Nephron (organoid): ENCODE measurements at regions not wholly inside any gene's neighbourhood (a gene's known extent, or its start where the extent isn't known, plus 50 kb on each side); places are given as distances from the start of the nearest gene placed in this dataset.
"Not testable (repeated sequence)": the region's sequence is repeated elsewhere in the genome, so short reads cannot be mapped to it uniquely, and the experiment has no call there.

Source experiments
- H3K27ac Mint-ChIP-seq, 3 experiments: 2 replicates each; pipeline ENCODE4 v1.8.0; 2020; ENCODE audit warnings: mixed read lengths in 3 of 3, mild to moderate bottlenecking in 2 of 3, moderate library complexity in 1 of 3
- H3K27me3 Mint-ChIP-seq: 2 replicates; pipeline ENCODE4 v1.8.0; 2021; ENCODE audit warnings: low read depth, mild to moderate bottlenecking, moderate library complexity, mixed read lengths
- H3K36me3 Mint-ChIP-seq: 2 replicates; pipeline ENCODE4 v1.8.0; 2020; ENCODE audit warnings: low read depth, mixed read lengths
- H3K4me1 Mint-ChIP-seq: 2 replicates; pipeline ENCODE4 v1.8.0; 2020; ENCODE audit warnings: mixed read lengths
- H3K4me3 Mint-ChIP-seq, 3 experiments: 2 replicates each; pipeline ENCODE4 v1.8.0; 2020; ENCODE audit warnings: mild to moderate bottlenecking in 3 of 3, mixed read lengths in 3 of 3, moderate library complexity in 2 of 3
- H3K9me3 Mint-ChIP-seq: 2 replicates; pipeline ENCODE4 v1.8.0; 2020; ENCODE audit warnings: mixed read lengths
- CTCF ChIP-seq, 3 experiments: fragments of 200-600 bp; sonication (generic); IDR thresholded peaks; one replicate each; pipeline ENCODE4 v1.5.0; 2021; ENCODE audit warnings: antibody characterized with exemption in 3 of 3; ENCODE audit not compliant: unreplicated experiment in 3 of 3

GRCh38 chr17:33871720-33872540 lies 383.2 kb upstream of the CCL2 start:
- Mint-ChIP-seq H3K9me3 (peaks cover 5% of the 10 kb centered on the region), H3K27ac (no peak overlapping the region)

GRCh38 chr17:33873201-33873617 lies 381.9 kb upstream of the CCL2 start:
- Mint-ChIP-seq H3K27me3 (peaks cover 34% of the 10 kb centered on the region), H3K4me3 (no peak overlapping the region), H3K4me1 (no peaks in the 10 kb centered on the region), H3K9me3 (peaks cover 5% of the 10 kb centered on the region), H3K36me3 (no peaks in the 10 kb centered on the region), H3K27ac (no peak overlapping the region)
- no peak for TF ChIP-seq CTCF (IDR thresholded peaks at IDR 0.05; ENCODE audit: unreplicated experiment in 3 of 3)

More at GRCh38 chr17:33871720-33872540, 383.2 kb upstream of the CCL2 start:
- Mint-ChIP-seq H3K27me3 (peaks cover 37% of the 10 kb centered on the region), H3K4me3 (no peak overlapping the region), H3K36me3 (no peaks in the 10 kb centered on the region), H3K4me1 (no peaks in the 10 kb centered on the region)
- no peak for TF ChIP-seq CTCF (IDR thresholded peaks at IDR 0.05; ENCODE audit: unreplicated experiment in 3 of 3)

- TF ChIP-seq CTCF (IDR thresholded peaks at IDR 0.05; ENCODE audit: unreplicated experiment in 3 of 3), result no peak
- H3K36me3 Mint-ChIP-seq, result no peaks in the 10 kb centered on the region
- no peaks in the 10 kb centered on the region for H3K4me1 Mint-ChIP-seq
Measured at GRCh38 chr17:33874617-33875060, 380.4 kb upstream of the CCL2 start.

GRCh38 chr17:33875973-33876372 lies 379.1 kb upstream of the CCL2 start:
- Mint-ChIP-seq H3K27me3 (peaks cover 31% of the 10 kb centered on the region), H3K36me3 (no peaks in the 10 kb centered on the region), H3K4me3 (no peak overlapping the region), H3K27ac (no peak overlapping the region), H3K4me1 (no peaks in the 10 kb centered on the region), H3K9me3 (peaks cover 8% of the 10 kb centered on the region)
- TF ChIP-seq CTCF (IDR thresholded peaks at IDR 0.05; ENCODE audit: unreplicated experiment in 3 of 3), result no peak

More at GRCh38 chr17:33874617-33875060, 380.4 kb upstream of the CCL2 start:
- Mint-ChIP-seq H3K9me3 (peaks cover 8% of the 10 kb centered on the region), H3K4me3 (no peak overlapping the region), H3K27me3 (peaks cover 39% of the 10 kb centered on the region), H3K27ac (no peak overlapping the region)

GRCh38 chr17:33882273-33882672 lies 372.8 kb upstream of the CCL2 start:
- not testable (repeated sequence) for H3K27ac Mint-ChIP-seq, H3K4me3 Mint-ChIP-seq, H3K36me3 Mint-ChIP-seq, H3K4me1 Mint-ChIP-seq, H3K9me3 Mint-ChIP-seq
- H3K27me3 Mint-ChIP-seq, result peaks cover 21% of the 10 kb centered on the region

GRCh38 chr17:33882677-33883076 lies 372.4 kb upstream of the CCL2 start:
- not testable (repeated sequence) for H3K9me3 Mint-ChIP-seq, H3K4me1 Mint-ChIP-seq, H3K4me3 Mint-ChIP-seq, H3K36me3 Mint-ChIP-seq, H3K27ac Mint-ChIP-seq
- peaks cover 25% of the 10 kb centered on the region for H3K27me3 Mint-ChIP-seq

- Mint-ChIP-seq H3K27ac (no peak overlapping the region), H3K36me3 (no peaks in the 10 kb centered on the region), H3K4me1 (no peaks in the 10 kb centered on the region), H3K9me3 (no peaks in the 10 kb centered on the region), H3K4me3 (no peak overlapping the region), H3K27me3 (peaks cover 27% of the 10 kb centered on the region)
- no peak for TF ChIP-seq CTCF (IDR thresholded peaks at IDR 0.05; ENCODE audit: unreplicated experiment in 3 of 3)
Measured at GRCh38 chr17:33888455-33888854, 366.6 kb upstream of the CCL2 start.
